Stimulated activated CD4-positive, alpha-beta T cell treated with anti-CD3 and anti-CD28 coated beads, TNF-alpha, amount 100 ng/mL, for 24 hours (primary cell): ENCODE measurements at regions not wholly inside any gene's neighbourhood (a gene's known extent, or its start where the extent isn't known, plus 50 kb on each side); places are given as distances from the start of the nearest gene placed in this dataset.
"Not testable (repeated sequence)": the region's sequence is repeated elsewhere in the genome, so short reads cannot be mapped to it uniquely, and the experiment has no call there.

Experiments
- DNase-seq, 3 experiments: peaks; one replicate each; pipeline ENCODE4 v3.0.0-alpha.2; 2020; ENCODE audit warnings: low read depth in 3 of 3

DNA sequence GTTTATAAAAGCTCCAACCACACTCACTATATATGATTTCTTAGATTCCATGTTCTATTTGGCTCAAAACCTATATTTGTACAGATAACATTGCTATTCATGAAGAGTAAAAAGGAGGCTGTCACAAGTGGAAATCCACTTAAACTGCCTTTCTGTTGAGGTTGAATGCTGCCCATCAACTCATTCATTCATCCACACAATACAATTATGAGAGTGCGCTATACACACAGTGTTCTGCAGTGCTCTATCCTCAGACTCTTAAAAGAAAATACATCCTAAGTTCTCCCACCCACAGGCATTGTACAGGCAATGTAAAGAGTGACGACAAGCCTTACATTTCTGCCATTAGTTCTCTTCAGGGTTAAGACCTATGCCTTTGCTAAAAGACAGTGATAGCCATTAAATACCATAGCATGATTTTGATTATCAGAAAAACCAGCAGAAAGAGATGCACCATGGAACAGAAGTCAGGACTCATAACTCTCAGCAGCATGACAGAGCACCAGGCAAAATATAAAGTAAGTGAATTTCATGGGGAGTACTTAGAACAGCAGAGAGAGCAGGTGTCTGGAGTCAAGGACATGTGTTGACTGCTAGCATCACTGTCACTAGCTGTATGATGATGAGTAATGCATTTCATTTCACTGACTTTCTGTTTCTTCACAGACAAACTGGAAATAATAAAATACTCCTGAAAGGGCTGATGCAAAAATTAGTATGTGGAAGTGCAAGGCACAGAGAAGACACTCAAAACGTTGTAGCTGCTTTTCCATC, 218.0 kb downstream of the RBM26 start:
- no peak for DNase-seq

GRCh38 chr13:79185580-79185979, 220.5 kb downstream of the RBM26 start:
- no peak for DNase-seq

DNA sequence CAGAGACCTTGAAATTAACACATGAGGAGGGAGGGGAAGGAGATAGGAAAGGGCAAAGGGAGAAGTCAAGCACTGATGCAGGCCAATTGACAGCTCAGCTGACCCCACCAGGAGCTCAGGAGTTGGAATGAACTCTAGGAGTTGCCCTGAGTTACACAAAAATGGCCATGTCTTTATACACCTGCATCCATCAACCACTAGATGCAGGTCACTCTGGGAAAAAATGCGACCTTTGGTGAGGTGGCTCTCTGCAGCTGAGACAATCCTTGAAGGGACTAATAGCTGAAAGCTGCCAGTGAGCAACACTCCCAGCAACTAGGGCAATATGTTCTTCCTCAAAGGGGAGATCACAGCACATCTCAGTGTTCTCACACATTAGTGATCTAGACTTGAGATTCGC, 222.8 kb downstream of the RBM26 start:
- DNase-seq, result no peak

DNA sequence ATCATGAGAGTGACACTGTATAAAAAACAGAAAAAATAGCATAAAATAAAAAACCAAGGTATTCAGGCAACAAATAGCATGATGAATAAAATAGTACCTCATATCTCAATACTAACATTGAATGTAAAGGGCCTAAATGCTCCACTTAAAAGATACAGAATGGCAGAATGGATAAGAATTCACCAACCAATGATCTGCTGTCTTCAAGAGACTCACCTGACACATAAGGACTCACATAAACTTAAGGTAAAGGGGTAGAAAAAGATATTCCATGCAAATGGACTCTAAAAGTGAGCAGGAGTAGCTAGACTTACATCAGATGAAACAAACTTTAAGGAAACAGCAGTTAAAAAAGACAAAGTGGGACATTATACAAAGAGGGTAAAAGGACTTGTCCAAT, 232.4 kb downstream of the RBM26 start:
- DNase-seq, result not testable (repeated sequence)

DNA sequence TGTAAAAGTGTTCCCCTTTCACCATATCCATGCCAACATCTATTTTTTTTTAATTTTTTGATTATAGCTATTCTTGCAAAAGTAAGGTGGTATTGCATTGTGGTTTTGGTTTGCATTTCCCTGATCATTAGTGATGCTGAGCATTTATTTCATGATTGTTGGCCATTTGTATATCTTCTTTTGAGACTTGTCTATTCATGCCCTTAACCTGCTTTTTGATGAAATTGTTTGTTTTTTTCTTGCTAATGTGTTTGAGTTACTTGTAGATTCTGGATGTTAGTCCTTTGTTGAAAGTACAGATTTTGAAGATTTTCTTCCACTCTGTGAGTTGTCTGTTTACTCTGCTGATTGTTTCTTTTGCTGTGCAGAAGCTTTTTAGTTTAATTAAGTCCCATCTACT, 233.1 kb downstream of the RBM26 start:
- not testable (repeated sequence) for DNase-seq

- DNase-seq, result no peak
These were observed 234.7 kb downstream of the RBM26 start for GRCh38 chr13:79171141-79172061.

GRCh38 chr13:79160818-79161217, 245.2 kb downstream of the RBM26 start:
- no peak for DNase-seq

DNA sequence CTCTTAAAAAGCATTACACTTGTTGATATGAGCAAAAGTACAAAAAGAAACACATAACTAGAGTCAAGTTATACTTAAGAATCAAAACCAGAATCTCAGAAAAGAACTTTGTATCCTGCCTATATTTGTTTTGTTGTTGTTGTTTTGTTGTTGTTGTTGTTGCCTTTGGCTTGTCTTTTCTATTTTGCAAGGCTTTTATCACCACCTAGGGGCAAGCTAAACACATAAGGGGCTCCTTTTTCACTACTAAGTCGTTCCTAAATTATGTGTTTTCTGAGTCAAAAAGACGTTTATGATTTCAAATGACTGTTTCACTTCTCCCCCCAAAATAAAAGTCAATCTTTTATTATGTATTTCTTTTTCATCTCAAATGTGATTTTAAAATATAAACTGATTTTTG, 250.2 kb downstream of the RBM26 start:
- DNase-seq, result no peak

DNA sequence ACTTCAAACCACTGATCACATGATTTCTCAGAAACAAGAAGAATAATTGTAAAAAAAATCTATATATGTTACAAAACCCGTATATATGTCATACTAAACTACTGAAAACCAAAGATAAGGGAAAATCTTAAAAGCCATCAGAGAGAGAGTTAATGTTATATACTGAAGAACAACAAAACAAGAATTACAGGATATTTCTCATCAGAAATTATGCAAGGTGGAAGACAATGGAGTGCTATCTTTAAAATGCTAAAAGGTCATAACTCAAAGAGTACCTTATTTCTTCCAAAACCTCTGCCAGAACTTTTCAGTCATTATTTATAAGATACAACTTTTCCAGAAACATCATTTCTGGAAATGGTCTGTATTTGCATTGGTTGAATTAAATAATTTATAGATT, 256.8 kb downstream of the RBM26 start:
- DNase-seq, result no peak

DNA sequence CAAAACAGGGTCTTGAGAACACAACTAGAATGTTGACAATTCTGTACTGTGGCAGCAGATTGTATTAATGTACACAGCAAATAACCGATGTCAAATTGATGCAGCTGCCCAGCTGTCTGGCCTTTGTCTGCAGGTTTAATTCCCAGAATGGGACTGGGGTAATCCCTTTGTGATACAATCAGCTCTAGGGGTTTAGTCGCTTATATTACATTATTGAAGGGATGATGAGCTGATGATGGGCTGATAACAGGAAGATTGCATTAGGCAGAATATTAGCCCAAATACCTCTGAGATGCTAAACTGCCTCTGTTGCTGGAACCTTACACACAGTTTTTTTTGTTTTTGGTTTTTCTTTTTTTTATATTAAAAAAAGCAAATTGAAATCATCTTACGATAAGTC, 265.0 kb downstream of the RBM26 start:
- DNase-seq, result no peak

- no peak for DNase-seq
These were observed 277.9 kb downstream of the RBM26 start for GRCh38 chr13:79128158-79128557.

- DNase-seq, result no peak
These were observed 279.3 kb downstream of the RBM26 start for GRCh38 chr13:79126706-79127105.

GRCh38 chr13:79124183-79124582, 281.9 kb downstream of the RBM26 start:
- DNase-seq, result no peak

DNA sequence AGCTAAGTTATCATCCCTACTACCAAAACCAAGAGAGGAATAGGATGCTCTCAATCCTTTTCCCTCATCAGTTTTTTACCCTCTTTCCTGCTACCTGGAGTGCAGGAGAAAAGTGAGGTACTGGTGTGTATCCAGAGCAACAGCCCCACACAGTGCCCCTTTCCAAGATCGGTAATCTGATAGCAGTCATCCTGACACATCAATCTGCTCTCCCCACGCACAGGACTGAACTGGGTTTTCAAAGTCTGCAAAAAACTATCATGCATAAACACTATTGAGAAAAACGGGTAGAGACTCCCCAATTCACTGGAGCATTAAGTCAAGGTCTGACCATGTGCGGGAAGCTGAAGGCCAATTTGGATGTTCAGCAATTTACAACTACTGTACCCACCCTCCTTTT, 284.8 kb downstream of the RBM26 start:
- no peak for DNase-seq

- DNase-seq, result no peak
These were observed 286.4 kb downstream of the RBM26 start for GRCh38 chr13:79119578-79120107.

- DNase-seq, result no peak
These were observed 294.0 kb downstream of the RBM26 start for GRCh38 chr13:79112016-79112415.

- no peak for DNase-seq
These were observed 297.0 kb downstream of the RBM26 start for GRCh38 chr13:79108914-79109643.

GRCh38 chr13:79098596-79098995, 307.5 kb downstream of the RBM26 start:
- no peak for DNase-seq

DNA sequence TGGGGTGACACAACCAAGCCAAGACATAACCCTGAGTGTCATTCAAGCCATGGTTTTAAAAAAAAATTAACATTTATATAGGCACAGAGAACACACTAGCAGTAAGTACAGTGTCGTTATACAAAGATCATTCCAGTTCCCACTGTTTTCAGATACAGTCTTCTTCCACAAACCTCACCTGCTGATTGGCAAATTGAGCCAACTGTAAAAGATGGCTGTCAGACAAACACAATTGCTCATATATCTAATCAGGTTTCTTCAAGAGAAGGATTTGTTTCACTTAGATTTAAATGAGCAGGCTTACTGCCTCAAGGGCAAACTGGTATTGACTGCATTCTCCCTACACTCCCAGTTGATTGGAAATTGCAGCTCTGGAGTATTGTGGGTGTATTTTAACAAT, 308.9 kb downstream of the RBM26 start:
- no peak for DNase-seq

DNA sequence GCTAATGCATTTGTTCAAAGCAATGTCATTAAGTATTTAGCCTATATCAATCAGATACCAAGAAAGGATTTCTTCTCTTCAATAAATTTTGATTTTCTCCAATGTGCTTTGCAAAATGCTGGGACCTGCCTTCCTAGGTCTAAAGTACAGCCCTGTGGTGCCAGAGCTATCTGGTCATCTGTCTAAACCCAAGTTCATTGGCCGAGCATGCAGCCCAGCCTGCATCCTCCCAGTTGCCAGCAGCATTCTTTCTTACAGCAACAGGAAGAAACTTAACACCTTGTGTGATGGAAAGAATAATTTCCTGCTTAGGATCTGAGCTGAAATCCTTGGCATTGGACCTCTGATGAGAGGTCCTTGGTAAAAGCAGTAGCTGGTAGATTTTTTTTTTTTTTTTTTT, 310.0 kb downstream of the RBM26 start:
- DNase-seq, result no peak

DNA sequence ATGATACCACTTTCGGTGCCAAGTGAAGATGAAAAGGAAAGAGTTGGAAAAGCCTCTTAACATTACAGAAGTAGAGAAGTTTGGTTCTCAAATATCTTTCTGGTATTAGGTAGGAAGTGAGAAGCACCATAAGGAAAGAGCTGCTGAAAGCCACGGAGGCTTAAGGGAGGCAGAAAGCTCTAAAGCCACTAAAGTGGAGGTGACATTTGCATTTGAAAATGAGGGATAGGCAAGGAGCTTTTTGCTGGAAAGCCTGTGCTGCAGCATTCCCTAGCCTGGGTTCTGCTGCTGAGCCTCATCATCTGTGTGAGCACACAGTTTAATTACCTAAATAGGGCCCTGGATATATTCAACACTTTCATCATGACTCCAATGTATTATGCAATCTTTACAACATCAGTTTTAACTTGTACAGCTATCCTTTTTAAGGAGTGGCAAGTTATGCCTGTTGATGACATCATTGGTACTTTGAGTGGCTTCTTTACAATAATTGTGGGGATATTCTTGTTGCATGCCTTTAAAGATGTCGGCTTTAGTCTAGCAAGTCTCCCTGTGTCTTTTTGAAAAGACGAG, 315.4 kb downstream of the RBM26 start:
- DNase-seq, result no peak
